Astrocyte (in vitro differentiated cells and primary cell): ENCODE measurements at regions not wholly inside any gene's neighbourhood (a gene's known extent, or its start where the extent isn't known, plus 50 kb on each side); places are given as distances from the start of the nearest gene placed in this dataset.

ENCODE experiments used
- DNase-seq: peaks from one replicate; pipeline ENCODE4 v3.0.0-alpha.2; 2010; ENCODE audit warnings: low read depth
- FAIRE-seq: peaks from 2 replicates; lab custom pipeline; 2011; peaks lifted over from hg19 to GRCh38; lab: Jason Lieb, UNC
- H2AFZ ChIP-seq: 2 replicates; pipeline ENCODE4 v1.6.0; 2012; ENCODE audit warnings: low read depth, low read length, inconsistent platforms
- H3K27ac ChIP-seq: 2 replicates; pipeline ENCODE4 v1.5.1; 2011; ENCODE audit warnings: low read depth, low read length, inconsistent platforms
- H3K27me3 ChIP-seq: 2 replicates; pipeline ENCODE4 v1.6.0; 2011; ENCODE audit warnings: low read length, inconsistent platforms; ENCODE audit not compliant: insufficient read depth
- H3K36me3 ChIP-seq: 2 replicates; pipeline ENCODE4 v1.5.1; 2011; ENCODE audit warnings: low read length, inconsistent platforms; ENCODE audit not compliant: insufficient read depth
- H3K4me1 ChIP-seq: 2 replicates; pipeline ENCODE4 v1.5.1; 2011; ENCODE audit warnings: low read length, inconsistent platforms; ENCODE audit not compliant: insufficient read depth
- H3K4me2 ChIP-seq: 2 replicates; pipeline ENCODE4 v1.6.0; 2012; ENCODE audit warnings: low read length, inconsistent platforms
- H3K4me3 ChIP-seq: 2 replicates; pipeline ENCODE4 v1.5.1; 2011; ENCODE audit warnings: low read depth, mild to moderate bottlenecking, low read length, inconsistent platforms; ENCODE audit not compliant: insufficient read depth
- H3K79me2 ChIP-seq: 2 replicates; pipeline ENCODE4 v1.6.0; 2012; ENCODE audit warnings: mild to moderate bottlenecking, low read length, inconsistent platforms; ENCODE audit not compliant: insufficient read depth
- H3K9ac ChIP-seq: 2 replicates; pipeline ENCODE4 v1.6.0; 2012; ENCODE audit warnings: mild to moderate bottlenecking, low read length, inconsistent platforms
- H3K9me3 ChIP-seq: 2 replicates; pipeline ENCODE4 v1.5.1; 2012; ENCODE audit warnings: low read depth, mild to moderate bottlenecking, low read length, inconsistent platforms; ENCODE audit not compliant: insufficient read depth
- H4K20me1 ChIP-seq: 2 replicates; pipeline ENCODE4 v1.6.0; 2012; ENCODE audit warnings: low read length, inconsistent platforms; ENCODE audit not compliant: insufficient read depth
- H3K27ac Mint-ChIP-seq: one replicate; pipeline ENCODE4 v1.8.0; 2021; ENCODE audit warnings: mild to moderate bottlenecking, mixed read lengths; ENCODE audit not compliant: unreplicated experiment
- H3K27me3 Mint-ChIP-seq: one replicate; pipeline ENCODE4 v1.8.0; 2021; ENCODE audit warnings: low read depth, mixed read lengths; ENCODE audit not compliant: unreplicated experiment
- H3K36me3 Mint-ChIP-seq: one replicate; pipeline ENCODE4 v1.8.0; 2021; ENCODE audit warnings: low read depth, mixed read lengths; ENCODE audit not compliant: unreplicated experiment
- H3K4me1 Mint-ChIP-seq: one replicate; pipeline ENCODE4 v1.8.0; 2021; ENCODE audit warnings: low read depth, mixed read lengths; ENCODE audit not compliant: unreplicated experiment
- H3K4me3 Mint-ChIP-seq: one replicate; pipeline ENCODE4 v1.8.0; 2021; ENCODE audit warnings: mild to moderate bottlenecking, moderate library complexity, mixed read lengths; ENCODE audit not compliant: unreplicated experiment
- H3K9me3 Mint-ChIP-seq: one replicate; pipeline ENCODE4 v1.8.0; 2021; ENCODE audit warnings: mild to moderate bottlenecking, mixed read lengths; ENCODE audit not compliant: unreplicated experiment
- CTCF ChIP-seq: IDR thresholded peaks from 2 replicates; pipeline ENCODE4 v1.5.1; 2011; ENCODE audit warnings: low read depth, mild to moderate bottlenecking, inconsistent platforms, low read length, moderate library complexity; ENCODE audit not compliant: insufficient read depth
- EZH2 ChIP-seq: IDR thresholded peaks from 2 replicates; pipeline ENCODE4 v1.6.1; 2012; ENCODE audit warnings: mild to moderate bottlenecking, low read length, inconsistent platforms; ENCODE audit not compliant: insufficient read depth

GRCh38 chr2:188725746-188726360 lies 248.3 kb upstream of the COL3A1 start:
- H3K9me3 ChIP-seq, result no peaks in the 10 kb centered on the region
- Mint-ChIP-seq H3K4me1 (peaks cover 22% of the 10 kb centered on the region), H3K36me3 (no peaks in the 10 kb centered on the region), H3K27me3 (no peaks in the 10 kb centered on the region), H3K9me3 (peaks cover 5% of the 10 kb centered on the region), H3K27ac (no peak overlapping the region), H3K4me3 (no peak overlapping the region)
- no peak overlapping the region for H3K4me3 ChIP-seq
- FAIRE-seq (peak; percentile 9), DNase-seq (peak; percentile 82)
- no peak overlapping the region for H3K9ac ChIP-seq
- H3K4me1 ChIP-seq, result peaks cover 6% of the 10 kb centered on the region
- H2AFZ ChIP-seq, result no peak overlapping the region
- no peak overlapping the region for H3K27ac ChIP-seq
- H4K20me1 ChIP-seq, result no peaks in the 10 kb centered on the region
- no peaks in the 10 kb centered on the region for H3K36me3 ChIP-seq
- H3K79me2 ChIP-seq, result no peaks in the 10 kb centered on the region
- no peaks in the 10 kb centered on the region for H3K27me3 ChIP-seq
- no peak for TF ChIP-seq CTCF
- no peak for TF ChIP-seq EZH2
- no peak overlapping the region for H3K4me2 ChIP-seq

- Mint-ChIP-seq H3K9me3 (peaks cover 8% of the 10 kb centered on the region), H3K27ac (peak overlapping the region; percentile 76), H3K27me3 (no peaks in the 10 kb centered on the region), H3K36me3 (peaks cover 2% of the 10 kb centered on the region), H3K4me3 (no peak overlapping the region), H3K4me1 (peaks cover 24% of the 10 kb centered on the region)
- FAIRE-seq, result peak; percentile 34
- Histone ChIP-seq H3K79me2 (no peaks in the 10 kb centered on the region), H3K27ac (no peak overlapping the region), H3K36me3 (no peaks in the 10 kb centered on the region), H3K9ac (no peak overlapping the region), H2AFZ (no peak overlapping the region), H3K4me1 (peaks cover 6% of the 10 kb centered on the region), H3K4me2 (no peak overlapping the region), H3K9me3 (no peaks in the 10 kb centered on the region), H3K4me3 (no peak overlapping the region), H3K27me3 (no peaks in the 10 kb centered on the region), H4K20me1 (no peaks in the 10 kb centered on the region)
- TF ChIP-seq CTCF (no peak), EZH2 (no peak)
- peak; percentile 63 for DNase-seq
These were observed 247.4 kb upstream of the COL3A1 start for GRCh38 chr2:188726626-188727247.

- Histone ChIP-seq H3K4me1 (peaks cover 6% of the 10 kb centered on the region), H3K4me3 (no peak overlapping the region), H3K27ac (no peak overlapping the region), H2AFZ (no peak overlapping the region), H3K4me2 (no peak overlapping the region), H3K36me3 (no peaks in the 10 kb centered on the region), H3K27me3 (no peaks in the 10 kb centered on the region), H4K20me1 (no peaks in the 10 kb centered on the region), H3K79me2 (no peaks in the 10 kb centered on the region), H3K9me3 (no peaks in the 10 kb centered on the region), H3K9ac (no peak overlapping the region)
- no peak for DNase-seq
- peaks cover 8% of the 10 kb centered on the region for H3K9me3 Mint-ChIP-seq
- no peak for FAIRE-seq
- no peaks in the 10 kb centered on the region for H3K27me3 Mint-ChIP-seq
- TF ChIP-seq EZH2 (no peak), CTCF (no peak)
- no peak overlapping the region for H3K4me3 Mint-ChIP-seq
- peaks cover 24% of the 10 kb centered on the region for H3K4me1 Mint-ChIP-seq
- H3K27ac Mint-ChIP-seq, result peak overlapping the region; percentile 47
- peaks cover 2% of the 10 kb centered on the region for H3K36me3 Mint-ChIP-seq
These were observed 246.3 kb upstream of the COL3A1 start for GRCh38 chr2:188727846-188728245.
